ENCODE measurements at regions not wholly inside any gene's neighbourhood (a gene's known extent, or its start where the extent isn't known, plus 50 kb on each side); places are given as distances from the start of the nearest gene placed in this dataset.

DNA sequence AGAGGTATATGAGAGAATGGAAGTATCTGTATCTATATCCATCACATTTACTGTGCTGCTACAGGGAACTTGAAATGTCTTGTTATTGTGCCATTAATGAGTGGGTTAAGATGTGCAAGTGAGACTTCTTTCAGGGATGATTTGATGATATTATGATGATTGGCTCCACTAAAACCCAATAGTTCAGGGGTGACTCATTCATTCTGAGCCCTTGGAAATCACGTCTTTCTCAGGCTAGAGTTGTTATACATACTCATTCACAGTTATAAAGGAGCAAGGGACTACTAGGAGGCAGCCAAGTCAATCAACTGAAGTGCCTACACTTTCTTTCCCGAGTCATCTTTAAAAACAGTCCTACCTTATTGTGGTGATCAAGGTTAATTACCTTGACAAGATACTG, 1109.8 kb upstream of the B3GALT2 start:
- TF ChIP-seq, protein P1, sequence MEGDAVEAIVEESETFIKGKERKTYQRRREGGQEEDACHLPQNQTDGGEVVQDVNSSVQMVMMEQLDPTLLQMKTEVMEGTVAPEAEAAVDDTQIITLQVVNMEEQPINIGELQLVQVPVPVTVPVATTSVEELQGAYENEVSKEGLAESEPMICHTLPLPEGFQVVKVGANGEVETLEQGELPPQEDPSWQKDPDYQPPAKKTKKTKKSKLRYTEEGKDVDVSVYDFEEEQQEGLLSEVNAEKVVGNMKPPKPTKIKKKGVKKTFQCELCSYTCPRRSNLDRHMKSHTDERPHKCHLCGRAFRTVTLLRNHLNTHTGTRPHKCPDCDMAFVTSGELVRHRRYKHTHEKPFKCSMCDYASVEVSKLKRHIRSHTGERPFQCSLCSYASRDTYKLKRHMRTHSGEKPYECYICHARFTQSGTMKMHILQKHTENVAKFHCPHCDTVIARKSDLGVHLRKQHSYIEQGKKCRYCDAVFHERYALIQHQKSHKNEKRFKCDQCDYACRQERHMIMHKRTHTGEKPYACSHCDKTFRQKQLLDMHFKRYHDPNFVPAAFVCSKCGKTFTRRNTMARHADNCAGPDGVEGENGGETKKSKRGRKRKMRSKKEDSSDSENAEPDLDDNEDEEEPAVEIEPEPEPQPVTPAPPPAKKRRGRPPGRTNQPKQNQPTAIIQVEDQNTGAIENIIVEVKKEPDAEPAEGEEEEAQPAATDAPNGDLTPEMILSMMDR (IDR thresholded peaks at IDR 0.05): no peak
- TF ChIP-seq EP300 (IDR thresholded peaks at IDR 0.05): no peak
